ENCODE measurements at regions not wholly inside any gene's neighbourhood (a gene's known extent, or its start where the extent isn't known, plus 50 kb on each side); places are given as distances from the start of the nearest gene placed in this dataset.
"Not testable (repeated sequence)": the region's sequence is repeated elsewhere in the genome, so short reads cannot be mapped to it uniquely, and the experiment has no call there.

DNA sequence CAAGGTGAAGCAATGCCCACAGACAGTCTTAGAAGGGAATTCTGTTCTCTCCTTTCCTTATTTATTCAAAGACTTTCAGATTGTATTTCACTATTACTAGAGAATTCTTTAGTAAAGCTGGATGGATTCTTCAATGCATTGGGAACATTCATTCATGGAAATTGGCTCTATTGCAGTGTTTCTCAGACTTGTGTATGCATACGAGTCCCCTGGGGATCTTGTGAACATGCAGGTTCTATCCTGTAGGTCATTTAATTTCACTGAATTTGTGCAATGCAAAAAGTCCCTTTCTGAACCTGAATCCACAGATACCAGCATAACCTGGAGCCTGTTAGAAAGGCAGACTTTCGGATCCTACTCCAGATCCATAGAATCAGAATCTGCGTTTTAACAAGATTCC is 160.9 kb upstream of the AHI1 start:
- no peak for DNase-seq

DNA sequence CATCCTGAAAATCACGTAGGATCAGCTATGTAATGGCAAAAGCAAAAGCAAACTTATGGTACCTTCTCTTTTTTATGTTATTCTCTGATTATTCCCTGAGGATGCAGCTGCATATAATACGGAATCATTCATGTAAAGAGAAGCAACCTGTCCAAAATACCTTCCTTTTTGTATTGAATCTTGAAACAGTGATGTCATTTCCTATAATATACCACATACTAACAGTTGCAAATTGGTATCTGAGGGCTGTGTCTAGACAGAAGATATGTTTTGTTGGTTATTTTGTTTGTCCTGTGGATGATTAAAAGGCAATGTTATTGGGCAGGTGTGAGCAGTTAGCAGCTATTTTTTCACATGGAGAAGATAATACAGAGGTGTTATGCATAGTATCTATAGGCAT is 161.4 kb upstream of the AHI1 start:
- no peak for DNase-seq

DNA sequence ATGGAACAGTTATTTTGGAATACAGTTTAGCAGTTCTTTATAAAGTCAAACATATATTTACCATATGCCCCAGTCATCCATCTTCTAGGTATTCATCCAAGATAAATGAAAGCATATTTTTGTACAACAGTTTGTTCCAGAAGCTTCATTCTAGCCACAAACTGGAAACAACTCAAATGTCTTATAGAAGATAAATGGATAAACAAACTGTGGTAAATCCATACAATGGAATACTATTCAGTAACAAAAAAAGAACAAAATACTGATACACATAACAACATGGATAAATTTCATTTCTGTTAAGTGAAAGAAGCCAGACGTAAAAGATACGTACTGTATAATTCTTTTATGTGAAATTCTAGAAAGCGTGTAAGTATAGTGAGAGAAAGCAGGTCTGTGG is 167.0 kb upstream of the AHI1 start:
- no peak for DNase-seq

DNA sequence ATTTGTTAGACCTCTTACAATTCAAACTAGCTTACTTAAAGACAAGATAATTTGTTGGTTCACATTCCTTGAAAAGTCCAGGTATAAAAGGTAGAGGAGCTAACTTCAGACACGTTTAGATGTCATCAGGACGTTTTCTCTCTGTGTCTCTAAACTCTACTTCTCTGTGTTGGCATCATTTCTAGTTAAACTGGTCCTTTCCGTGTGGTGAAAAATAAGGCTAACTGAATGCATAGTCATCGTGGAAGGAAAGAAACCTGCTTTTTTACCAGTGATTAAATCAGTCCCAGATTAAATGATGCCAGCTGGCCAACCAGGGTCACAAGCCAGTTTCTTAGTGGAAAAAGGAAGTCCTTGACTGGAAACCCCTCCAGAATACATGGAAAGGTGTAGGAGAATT is 168.4 kb upstream of the AHI1 start:
- no peak for DNase-seq

DNA sequence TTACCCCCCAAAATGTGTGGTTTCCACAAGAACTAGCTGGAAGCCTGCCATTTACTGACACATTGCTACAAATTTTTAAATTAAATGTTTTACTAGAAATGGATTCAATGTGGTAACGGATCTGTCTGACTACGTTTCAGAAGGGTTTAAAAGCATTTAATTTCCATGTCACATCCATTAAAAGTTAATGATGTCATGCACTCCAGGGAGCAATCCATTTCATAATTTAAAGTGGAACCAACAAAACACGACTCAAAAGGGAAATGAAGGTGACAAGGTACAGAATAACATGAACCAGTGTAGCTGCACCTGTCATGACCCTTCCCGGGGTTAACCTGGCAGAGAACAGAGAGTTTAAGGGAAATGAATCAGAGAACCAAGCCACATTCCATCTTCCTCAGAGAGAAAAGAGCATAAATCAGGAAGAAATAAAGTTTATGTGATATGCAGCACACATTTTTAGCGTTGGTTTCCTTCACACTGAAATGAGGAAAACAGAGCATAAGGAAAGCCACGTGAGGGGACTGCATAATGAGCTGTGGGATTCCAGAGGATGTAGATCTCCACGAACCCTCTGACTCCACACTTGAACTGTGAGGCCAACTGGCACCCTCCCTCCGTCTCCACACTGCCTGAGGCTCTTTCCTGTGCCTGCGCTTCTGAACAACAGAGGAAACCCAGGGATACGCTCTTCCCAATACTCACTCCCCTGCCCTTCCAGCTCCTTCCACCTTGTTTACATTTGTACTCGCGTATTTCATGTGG is 170.3 kb upstream of the AHI1 start:
- DNase-seq = no peak

DNA sequence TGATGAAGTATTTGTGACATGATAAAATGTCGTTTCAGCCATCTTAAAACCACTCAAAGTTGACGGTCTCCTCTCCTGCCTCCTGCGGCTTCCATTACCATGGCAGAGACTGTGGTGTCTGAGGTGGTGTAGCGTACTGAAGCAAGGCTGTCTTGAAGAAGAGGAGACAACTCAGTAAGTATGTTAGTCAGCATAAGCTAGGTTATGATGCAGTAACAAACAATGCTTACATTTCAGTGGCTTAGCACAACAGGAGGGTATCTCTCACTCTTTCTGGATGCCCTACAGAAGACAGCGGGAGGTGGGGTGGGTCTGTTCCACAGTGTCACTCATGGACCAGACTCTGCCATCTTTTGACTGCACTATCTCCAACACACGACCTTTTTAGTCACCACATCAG is 174.7 kb upstream of the AHI1 start:
- DNase-seq = no peak

DNA sequence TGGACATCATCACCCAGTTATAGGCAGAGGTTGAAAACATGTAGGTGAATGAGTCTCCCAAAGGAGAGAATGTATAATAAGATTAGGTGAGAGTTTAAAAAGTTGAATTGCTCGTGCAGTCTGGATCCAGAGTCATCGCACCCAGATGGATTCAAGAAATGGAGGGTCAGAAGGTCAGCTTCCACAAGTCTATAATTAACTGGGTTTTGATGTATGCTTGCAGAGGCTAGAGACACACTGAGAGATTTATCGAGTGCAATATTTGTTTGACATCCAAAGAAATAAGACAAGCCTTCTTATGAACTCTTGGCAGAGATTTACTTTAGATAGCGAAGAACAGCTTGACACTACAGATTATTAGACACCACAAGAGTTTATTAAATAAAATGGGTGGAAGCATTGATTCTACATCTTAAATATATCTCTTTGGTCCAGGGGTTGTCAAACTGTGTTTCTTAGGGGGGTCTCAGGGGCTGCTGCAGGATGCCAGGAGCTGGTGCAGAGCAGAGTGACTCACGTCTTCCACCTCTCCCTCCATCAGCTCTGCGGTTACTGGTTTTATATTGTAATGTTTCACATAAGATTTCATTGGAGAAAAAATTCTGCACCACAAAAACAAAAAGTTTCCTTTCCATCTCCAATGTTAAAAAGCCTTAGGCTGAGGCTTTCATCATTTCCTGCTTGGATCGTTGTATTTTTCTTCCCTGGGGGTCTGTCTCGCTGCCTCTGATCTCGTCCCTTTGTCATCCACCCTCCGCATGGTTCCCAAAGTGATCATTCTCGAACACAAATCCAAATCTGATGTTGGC is 176.2 kb upstream of the AHI1 start:
- no peak for DNase-seq

DNA sequence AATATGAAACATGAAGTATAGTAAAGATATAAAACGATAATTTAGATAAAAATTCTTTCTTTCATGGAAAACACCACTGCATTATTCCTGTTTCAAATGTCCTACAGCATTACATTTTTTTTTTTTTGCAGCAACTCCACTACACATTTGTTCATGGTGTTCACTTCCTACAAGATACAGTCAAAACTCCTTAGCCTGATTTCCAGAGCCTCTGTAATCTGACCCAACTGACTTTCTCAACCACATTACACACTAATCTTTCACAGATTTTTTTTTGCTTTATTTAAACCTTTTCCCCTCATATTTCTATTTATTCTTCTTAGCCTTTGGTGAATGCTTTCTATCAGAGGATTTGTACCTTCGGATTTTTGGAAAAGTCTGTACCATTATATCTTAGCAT is 176.5 kb upstream of the PDE7B start:
- no peak for DNase-seq

DNA sequence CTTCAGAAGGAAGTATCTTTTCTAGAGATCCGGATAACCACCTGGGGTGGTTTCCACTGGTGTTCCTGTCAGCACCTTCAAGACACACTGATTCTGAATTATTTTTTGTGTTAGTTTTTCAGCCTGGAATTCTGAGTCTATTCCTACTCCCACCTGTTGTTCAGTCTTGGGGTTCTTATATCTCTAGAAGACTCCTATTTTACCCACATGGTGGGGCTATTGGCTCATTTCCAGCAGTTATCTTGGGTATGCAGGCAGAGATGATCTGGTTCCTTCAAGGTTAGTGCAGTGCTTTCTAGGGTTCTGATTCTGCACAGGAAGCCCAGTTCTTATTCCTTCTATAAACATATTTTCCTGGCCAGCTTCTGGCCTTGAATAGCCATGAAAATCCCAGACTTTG is 175.6 kb upstream of the PDE7B start:
- DNase-seq = no peak

DNA sequence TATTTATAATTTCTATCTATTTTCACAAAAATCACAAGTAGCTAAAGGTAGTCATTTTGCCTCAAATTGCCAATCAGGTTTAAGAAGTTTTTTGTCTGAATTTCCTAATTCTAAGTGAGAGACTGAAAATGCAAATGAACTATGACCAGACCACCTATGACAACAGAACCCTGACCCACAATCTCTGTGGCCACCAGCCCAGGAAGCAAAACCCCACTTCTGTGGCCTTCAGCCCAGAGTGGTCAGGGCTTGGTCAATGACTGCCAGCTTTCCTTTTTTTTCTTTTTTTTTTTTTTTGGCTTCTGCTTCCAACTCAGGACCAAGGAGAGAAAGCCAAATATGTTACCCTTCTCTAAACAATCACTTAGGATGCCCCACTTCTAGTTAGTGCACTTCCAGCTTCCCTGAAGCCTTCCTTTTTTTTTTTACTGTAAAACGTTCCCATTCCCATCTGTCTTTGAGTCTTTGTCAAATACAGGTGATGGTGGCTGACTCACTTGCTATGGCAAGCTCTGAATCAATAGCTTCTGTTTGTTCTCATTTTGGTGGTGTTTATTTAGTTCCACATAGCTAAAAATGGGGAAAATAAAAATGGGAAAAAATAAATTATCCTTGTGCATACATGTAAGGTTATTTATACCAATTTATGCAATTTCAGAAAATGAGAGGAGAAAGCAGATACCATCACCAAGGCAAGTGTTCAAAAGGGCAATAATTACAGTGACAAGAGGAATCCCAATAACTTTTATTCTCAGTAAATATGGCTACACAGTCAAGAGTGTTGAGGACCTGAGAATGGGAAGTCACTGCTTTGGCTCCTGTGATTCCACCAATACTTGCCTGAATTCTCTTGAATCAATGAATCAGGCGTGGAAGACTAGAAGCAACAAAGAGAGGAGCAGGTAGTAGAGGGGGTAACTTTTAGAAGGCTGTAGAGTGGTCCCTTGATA is 170.3 kb upstream of the PDE7B start:
- no peak for DNase-seq

DNA sequence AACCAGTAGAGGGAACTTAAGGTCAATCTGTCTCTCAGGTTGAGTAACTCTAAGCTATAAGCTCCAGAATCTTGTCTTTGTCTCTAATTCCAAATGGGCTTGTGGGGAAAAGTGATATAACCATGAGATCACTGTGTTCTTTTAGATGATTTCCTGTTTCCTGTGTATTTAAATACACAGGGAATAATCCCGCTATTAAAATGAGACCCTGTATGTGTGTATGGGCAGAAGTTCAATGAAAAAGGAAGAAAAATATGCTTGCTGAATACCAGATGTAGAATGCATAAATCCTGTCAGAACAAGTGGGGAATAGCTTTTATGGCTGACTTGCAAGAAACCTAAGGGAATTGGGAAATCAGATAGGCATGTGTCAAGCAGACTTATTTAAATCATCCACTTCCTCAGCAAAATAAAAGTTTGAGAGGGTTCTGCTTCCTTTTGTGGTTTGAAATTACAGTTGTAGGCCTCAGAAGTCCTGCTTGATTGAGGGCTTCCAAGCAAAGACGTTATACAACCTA is 164.7 kb upstream of the PDE7B start:
- no peak for DNase-seq

DNA sequence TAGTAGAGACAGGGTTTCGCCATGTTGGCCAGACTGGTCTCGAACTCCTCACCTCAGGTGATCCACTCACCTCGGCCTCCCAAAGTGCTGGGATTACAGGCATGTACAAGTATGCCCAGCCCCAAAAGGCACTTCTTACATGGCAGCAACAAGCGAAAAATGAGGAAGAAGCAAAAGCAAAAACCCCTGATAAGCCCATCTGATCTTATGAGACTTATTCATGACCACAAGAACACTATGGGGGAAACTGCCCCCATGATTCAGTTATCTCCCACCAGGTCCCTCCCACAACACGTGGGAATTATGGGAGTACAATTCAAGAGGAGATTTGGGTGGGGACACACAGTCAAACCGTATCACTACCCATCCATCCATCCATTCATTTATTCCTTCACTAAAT is 163.0 kb upstream of the PDE7B start:
- not testable (repeated sequence) for DNase-seq

DNA sequence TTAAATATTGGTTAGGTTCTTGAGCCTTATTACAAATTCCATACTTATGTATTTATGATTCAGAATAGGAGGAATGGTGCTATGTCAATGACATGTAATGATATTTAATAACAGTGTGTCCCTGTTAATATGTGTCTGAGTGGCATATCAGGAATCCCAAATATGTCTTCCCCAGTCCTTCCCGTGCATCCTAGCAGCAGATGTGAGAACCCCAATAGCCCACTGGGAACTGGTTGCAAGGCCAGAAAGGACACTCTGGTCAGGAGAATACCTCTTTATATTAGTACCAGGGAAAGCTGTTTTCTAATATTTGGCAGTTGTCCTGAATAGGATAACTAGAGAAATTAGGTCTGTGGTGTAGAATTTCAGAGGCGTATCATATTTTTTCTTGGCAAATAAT is 159.1 kb upstream of the PDE7B start:
- no peak for DNase-seq

DNA sequence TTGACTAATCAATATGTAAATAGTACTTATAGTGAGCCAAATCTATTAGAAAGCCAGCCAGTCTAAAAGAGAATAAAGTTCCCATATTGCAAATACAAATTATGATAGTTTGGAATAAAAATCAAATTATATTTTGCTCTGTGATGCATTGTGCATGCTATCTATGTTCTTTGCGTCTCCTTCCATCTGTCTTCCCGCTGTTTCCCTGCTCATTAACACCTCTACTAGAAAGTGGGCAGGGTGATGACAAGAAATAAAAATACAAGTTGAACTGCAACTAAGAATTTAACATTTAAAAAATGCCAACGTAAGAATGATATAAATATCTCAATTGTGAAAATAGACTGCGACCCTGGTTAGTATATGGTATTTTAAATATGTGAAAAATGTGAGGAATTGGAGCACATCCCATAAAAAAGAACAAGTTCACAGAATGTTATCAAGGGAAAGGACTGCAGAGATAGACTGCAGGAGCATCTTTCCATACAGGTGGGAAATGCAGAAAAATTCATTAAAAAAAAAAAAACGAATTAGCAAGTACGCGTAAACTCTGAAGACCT is 157.6 kb upstream of the PDE7B start:
- DNase-seq = no peak

DNA sequence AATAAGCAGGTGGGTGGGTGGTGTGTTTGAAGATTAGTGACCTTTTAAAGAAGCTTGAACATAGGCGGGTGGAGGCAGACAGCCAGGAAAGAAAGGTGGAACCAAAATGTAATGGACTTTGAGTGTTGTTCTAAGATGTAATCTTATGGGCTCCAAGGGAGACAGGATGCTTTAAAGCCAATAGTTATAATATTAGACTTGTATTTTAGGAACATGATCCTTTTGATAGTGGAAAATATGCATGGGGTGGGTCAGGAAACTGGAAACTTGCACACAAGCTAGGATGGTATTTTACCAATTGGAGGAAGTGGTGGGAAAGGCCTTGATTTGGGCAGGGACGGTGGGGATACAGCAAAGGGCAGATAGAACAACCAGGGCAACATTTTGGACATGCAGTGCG is 151.8 kb upstream of the PDE7B start:
- no peak for DNase-seq

DNA sequence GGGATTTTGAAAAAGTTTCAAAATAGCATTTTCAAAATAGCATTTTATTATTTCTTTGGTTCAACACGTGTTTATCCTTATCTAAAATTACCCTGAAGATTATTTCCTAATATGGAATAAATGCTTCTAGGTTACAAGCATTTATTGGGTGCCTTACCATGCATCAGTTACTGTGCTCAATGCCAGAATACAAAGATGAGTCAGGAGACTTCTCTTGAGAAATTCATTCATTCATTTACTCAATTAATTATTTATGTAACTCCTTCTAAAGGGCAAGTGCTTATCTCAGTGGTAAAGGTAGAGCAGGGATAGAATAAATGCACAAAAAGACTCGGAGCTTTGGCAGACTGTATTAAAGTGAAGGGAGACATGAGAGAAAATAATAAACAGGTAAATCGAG is 150.1 kb upstream of the PDE7B start:
- DNase-seq = no peak

DNA sequence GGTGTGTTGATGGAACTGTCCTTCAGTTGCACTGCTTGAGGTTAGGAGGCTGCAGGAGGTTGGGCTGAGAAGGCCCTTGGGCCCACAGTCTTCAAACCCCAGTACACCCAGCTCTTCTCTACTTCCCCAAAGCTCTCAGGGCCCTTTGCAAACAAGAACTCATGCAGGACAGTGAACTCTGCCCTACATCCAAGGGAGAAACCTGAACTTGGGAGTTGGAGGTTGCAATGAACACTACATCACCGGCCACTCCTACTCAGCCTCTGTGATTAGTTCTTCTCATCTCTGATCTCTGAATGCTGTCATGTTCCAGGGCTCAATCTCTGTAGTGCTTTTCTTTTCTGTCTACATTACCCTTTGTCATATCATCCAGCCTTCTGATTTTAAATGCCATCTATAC is 148.5 kb upstream of the PDE7B start:
- DNase-seq = no peak

DNA sequence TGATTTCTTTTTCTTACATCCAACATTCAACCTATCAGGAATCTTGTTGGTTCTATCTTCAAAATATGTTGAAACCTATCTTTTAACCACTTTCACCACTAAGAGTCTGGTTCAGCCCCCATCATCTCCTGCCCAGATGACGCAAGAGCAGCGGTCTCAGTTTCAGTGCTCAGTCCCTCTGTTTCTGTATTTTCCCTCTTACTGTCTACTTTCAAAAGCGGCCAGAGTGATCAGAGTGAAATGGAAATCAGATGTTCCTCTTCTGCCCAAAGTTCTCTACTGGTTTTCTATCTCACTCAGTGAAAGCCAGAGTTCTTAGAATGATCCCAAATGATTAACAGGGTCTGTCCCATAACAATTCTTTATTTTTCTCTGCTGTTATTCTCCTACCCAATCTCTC is 147.9 kb upstream of the PDE7B start:
- no peak for DNase-seq

DNA sequence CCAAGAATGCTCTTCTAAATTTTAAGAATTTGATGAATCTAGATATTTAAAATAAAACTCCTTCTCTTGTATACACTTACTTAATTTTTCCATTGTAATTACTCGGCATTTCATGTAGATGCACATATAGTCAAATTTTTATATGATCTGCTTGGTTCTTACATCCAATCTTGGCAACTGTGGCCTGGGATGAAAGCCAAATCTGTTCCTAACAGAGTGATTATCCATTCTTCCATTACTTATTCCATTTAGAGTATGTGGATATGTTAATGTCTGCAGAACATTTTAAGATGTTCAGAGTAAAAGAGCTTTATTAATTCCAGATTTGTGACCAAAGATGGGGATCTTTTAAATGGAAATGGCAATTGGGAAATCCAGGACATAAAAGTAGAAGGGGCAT is 144.1 kb upstream of the PDE7B start:
- DNase-seq = no peak

DNA sequence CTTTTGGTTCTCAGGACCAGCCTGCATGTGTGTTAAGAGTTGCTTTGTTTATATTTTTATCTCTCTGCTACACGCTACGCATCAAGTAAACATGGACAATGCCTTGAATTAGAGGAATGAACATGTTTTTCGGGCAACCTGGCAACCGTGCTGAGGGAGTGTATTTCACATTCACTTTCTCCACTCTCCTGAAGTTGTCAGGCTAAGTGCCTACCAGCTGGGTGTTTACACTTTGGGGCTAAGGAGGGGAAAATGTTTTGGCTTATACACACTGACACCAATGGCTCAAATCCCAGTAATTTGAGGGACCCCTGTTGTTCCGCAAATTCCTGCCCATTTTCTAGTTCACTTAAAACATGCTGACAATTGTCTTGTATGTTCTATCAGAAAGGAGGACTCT is 141.5 kb upstream of the PDE7B start:
- no peak for DNase-seq

DNA sequence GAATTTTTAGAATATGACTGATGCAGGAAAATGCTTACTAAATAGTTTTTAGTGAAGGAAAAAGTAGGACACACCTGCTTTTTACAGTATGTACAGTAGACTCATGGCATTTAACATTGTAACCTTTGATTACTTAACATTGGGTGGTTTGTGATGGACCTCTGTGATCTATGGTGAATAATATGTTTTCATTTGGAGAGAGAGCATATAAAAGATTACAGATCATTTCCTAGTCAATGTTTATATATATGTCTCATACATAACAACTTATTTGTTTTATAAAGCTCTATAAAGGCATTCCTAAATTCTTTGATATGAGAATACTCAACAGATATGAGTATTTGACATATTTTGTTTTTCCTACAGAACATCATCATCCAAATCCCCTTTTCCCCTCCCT is 129.3 kb upstream of the PDE7B start:
- no peak for DNase-seq

DNA sequence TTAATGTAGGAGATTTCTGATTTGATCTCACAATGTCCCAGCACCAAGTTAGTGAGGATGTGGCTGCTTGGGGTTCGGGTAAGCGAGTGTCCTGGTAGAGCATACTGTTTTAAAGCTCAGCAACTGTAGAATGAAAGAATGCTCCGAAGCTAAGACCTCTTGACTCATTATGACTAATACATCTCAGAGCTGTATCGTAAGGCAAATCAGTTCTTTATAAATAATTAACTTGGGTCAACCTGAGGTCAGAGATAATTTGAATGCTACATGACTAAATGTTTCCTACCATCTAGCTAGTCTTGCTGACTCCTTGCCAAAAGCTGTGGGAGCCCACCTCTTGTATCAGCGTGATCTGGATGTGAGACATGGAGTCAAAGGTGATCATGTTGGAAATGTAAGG is 128.8 kb upstream of the PDE7B start:
- no peak for DNase-seq

DNA sequence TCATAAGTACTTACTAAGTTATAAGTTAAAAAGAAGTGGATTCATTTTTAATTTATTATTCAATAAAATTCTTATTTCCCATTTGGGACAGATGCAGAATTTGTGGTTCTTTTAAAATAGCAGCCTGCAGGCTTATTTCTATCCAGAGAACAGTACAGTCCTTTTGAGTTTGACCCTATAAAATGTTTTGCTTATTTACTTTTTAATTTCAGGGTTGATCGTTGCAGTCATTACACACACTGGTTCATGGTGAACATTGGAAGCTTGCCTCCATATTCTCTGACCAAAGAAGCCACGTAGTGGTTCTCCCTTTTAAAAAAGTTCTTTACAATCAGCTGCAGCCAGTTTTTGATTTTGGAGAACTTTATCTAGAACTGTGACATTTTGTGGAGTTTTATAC is 122.9 kb upstream of the PDE7B start:
- no peak for DNase-seq
